ENCODE measurements at regions not wholly inside any gene's neighbourhood (a gene's known extent, or its start where the extent isn't known, plus 50 kb on each side); places are given as distances from the start of the nearest gene placed in this dataset.

DNA sequence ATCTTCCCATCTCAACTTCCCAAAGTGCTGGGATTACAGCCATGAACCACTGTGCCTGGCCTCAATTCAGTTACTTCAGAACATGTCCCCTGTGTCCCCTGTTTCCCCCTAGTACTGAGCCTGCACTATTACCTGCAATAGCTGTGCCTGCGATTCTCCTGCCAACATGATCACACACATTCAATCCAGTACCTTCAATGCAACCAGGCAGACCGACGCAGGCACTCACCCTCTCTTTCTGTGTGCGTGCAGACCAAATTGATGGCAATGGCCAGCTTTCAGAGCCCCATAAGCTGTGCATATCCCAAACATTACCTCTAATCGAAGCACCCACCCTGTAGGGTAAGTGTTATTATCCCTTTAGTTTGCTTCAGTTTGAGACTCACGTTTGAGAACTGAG, 73.0 kb upstream of the EPHB3 start:
- TF ChIP-seq, protein P1, sequence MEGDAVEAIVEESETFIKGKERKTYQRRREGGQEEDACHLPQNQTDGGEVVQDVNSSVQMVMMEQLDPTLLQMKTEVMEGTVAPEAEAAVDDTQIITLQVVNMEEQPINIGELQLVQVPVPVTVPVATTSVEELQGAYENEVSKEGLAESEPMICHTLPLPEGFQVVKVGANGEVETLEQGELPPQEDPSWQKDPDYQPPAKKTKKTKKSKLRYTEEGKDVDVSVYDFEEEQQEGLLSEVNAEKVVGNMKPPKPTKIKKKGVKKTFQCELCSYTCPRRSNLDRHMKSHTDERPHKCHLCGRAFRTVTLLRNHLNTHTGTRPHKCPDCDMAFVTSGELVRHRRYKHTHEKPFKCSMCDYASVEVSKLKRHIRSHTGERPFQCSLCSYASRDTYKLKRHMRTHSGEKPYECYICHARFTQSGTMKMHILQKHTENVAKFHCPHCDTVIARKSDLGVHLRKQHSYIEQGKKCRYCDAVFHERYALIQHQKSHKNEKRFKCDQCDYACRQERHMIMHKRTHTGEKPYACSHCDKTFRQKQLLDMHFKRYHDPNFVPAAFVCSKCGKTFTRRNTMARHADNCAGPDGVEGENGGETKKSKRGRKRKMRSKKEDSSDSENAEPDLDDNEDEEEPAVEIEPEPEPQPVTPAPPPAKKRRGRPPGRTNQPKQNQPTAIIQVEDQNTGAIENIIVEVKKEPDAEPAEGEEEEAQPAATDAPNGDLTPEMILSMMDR (IDR thresholded peaks at IDR 0.05) = no peak
- TF ChIP-seq POLR2A (IDR thresholded peaks at IDR 0.05) = no peak

Measured in thyroid gland (tissue), 4 donors.